A673 (cell line): ENCODE measurements at regions not wholly inside any gene's neighbourhood (a gene's known extent, or its start where the extent isn't known, plus 50 kb on each side); places are given as distances from the start of the nearest gene placed in this dataset.
"Not testable (repeated sequence)": the region's sequence is repeated elsewhere in the genome, so short reads cannot be mapped to it uniquely, and the experiment has no call there.

Source experiments
- BruUV-seq: library from RNA; stranded (reverse); fragments of 400-500 nt; replicated peaks from 2 replicates; lab custom pipeline; 2021; lab: Mats Ljungman, UMichigan
- CTCF ChIA-PET: fragments of 300-600 bp; sonication (Branson Sonifier 250); formaldehyde crosslinking; loops from one replicate; lab custom pipeline; 2022; ENCODE audit warnings: antibody characterized with exemption; lab: Charles Lee
- POLR2A ChIA-PET: fragments of 300-600 bp; sonication (Branson Sonifier 250); formaldehyde crosslinking; loops from one replicate; lab custom pipeline; 2022; ENCODE audit warnings: antibody characterized with exemption; ENCODE audit not compliant: low non-redundant PET; lab: Charles Lee
- DNase-seq: peaks from one replicate; pipeline ENCODE4 v3.0.0-alpha.2; 2015; ENCODE audit warnings: low spot score
- H3K27ac ChIP-seq: fragments of 200-600 bp; sonication (generic); 2 replicates; pipeline ENCODE4 v1.5.1; 2016; ENCODE audit warnings: mixed run types, low read depth, mild to moderate bottlenecking, mixed read lengths, antibody characterized with exemption, low read length; ENCODE audit not compliant: poor library complexity, severe bottlenecking
- H3K27me3 ChIP-seq: fragments of 200-600 bp; sonication (generic); replicated peaks from 2 replicates; pipeline ENCODE4 v1.6.1; 2017; ENCODE audit warnings: mixed run types, low read depth, mild to moderate bottlenecking, mixed read lengths, antibody characterized with exemption, low read length; ENCODE audit not compliant: insufficient read depth, poor library complexity
- H3K36me3 ChIP-seq: fragments of 200-600 bp; sonication (generic); 2 replicates; pipeline ENCODE4 v1.6.1; 2016; ENCODE audit warnings: mixed run types, mild to moderate bottlenecking, mixed read lengths, antibody characterized with exemption, low read length; ENCODE audit not compliant: insufficient read depth, poor library complexity, severe bottlenecking
- H3K4me1 ChIP-seq: fragments of 200-600 bp; sonication (generic); 2 replicates; pipeline ENCODE4 v1.6.1; 2017; ENCODE audit warnings: mixed run types, mild to moderate bottlenecking, mixed read lengths, antibody characterized with exemption, low read length; ENCODE audit not compliant: insufficient read depth, poor library complexity, severe bottlenecking
- H3K4me3 ChIP-seq: fragments of 200-600 bp; sonication (generic); 2 replicates; pipeline ENCODE4 v1.5.1; 2016; ENCODE audit warnings: low read depth, mixed run types, mild to moderate bottlenecking, mixed read lengths, low read length; ENCODE audit not compliant: poor library complexity, severe bottlenecking
- H3K9me3 ChIP-seq: fragments of 200-600 bp; sonication (generic); 2 replicates; pipeline ENCODE4 v1.6.1; 2016; ENCODE audit warnings: mixed run types, low read depth, mild to moderate bottlenecking, mixed read lengths, antibody characterized with exemption, low read length; ENCODE audit not compliant: poor library complexity, severe bottlenecking
- EZH2 ChIP-seq: fragments of 200-600 bp; sonication (generic); IDR thresholded peaks from 2 replicates; pipeline ENCODE4 v1.6.1; 2017; ENCODE audit warnings: borderline replicate concordance, low read depth, mild to moderate bottlenecking, mixed read lengths, antibody characterized with exemption, low read length; ENCODE audit not compliant: poor library complexity, severe bottlenecking
- intact Hi-C: fragments of 100-400 bp; cut with micrococcal nuclease; formaldehyde crosslinking; loops from one replicate; pipeline ENCODE4 v1.10.0; 2022; ENCODE audit not compliant: unreplicated experiment
- TF ChIP-seq, protein P1 (sequence below): fragments of 300-800, 200-600 bp; sonication (generic); conservative IDR thresholded peaks from 2 replicates; pipeline ENCODE4 v1.5.1; 2017; ENCODE audit warnings: low read depth, mild to moderate bottlenecking, antibody characterized with exemption, low read length, moderate library complexity, mixed read lengths

DNA sequence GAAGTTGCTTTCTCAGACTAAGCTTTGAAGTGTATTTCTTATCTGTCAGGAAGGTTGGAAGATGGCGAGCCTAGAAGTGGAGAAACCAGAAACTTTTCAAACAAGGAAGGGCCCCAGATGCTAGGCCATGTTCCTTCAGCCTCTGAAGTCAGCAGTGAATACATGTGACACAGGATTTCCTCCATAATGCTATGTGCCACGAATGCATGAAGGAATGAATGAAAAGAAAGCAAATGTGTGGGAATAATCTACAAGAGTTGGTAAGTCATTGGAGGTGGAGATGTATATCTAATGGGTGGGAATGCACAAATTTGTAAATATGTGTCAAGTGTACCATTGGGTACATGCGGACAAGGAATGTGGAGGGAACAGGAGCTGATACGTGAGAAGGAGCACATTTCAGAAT lies 123.2 kb upstream of the PRSS16 start:
- peaks cover 17% of the 10 kb centered on the region for H3K4me1 ChIP-seq
- DNase-seq, result no peak

GRCh38 chr6:27126046-27126814 lies 121.3 kb upstream of the PRSS16 start:
- ChIA-PET CTCF (interaction anchor here (1.1 to 1.6 kb wide), 2 partner anchors 21 to 670 kb away, joined by 3 to 4 read pairs; a partner anchor contains a TSS), POLR2A (interaction anchor here (1.1 kb wide), 1 partner anchor 21 kb away, joined by 6 read pairs; a partner anchor contains a TSS)
- BruUV-seq, result no TSS peak
- Histone ChIP-seq H3K4me1 (peaks cover 33% of the 10 kb centered on the region), H3K36me3 (no peaks in the 10 kb centered on the region), H3K27ac (peak overlapping the region; percentile 69), H3K27me3 (no peaks in the 10 kb centered on the region), H3K9me3 (no peaks in the 10 kb centered on the region), H3K4me3 (peak overlapping the region; percentile 39)
- DNase-seq, result no peak
- TF ChIP-seq, protein P1, sequence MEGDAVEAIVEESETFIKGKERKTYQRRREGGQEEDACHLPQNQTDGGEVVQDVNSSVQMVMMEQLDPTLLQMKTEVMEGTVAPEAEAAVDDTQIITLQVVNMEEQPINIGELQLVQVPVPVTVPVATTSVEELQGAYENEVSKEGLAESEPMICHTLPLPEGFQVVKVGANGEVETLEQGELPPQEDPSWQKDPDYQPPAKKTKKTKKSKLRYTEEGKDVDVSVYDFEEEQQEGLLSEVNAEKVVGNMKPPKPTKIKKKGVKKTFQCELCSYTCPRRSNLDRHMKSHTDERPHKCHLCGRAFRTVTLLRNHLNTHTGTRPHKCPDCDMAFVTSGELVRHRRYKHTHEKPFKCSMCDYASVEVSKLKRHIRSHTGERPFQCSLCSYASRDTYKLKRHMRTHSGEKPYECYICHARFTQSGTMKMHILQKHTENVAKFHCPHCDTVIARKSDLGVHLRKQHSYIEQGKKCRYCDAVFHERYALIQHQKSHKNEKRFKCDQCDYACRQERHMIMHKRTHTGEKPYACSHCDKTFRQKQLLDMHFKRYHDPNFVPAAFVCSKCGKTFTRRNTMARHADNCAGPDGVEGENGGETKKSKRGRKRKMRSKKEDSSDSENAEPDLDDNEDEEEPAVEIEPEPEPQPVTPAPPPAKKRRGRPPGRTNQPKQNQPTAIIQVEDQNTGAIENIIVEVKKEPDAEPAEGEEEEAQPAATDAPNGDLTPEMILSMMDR, result no peak
- no peak for TF ChIP-seq EZH2
- intact Hi-C loops, result no loop called here

More for the DNA sequence above, 123.2 kb upstream of the PRSS16 start:
- TF ChIP-seq EZH2, result no peak
- TF ChIP-seq, protein P1, result no peak
- Histone ChIP-seq H3K9me3 (no peaks in the 10 kb centered on the region), H3K27me3 (no peaks in the 10 kb centered on the region), H3K36me3 (no peaks in the 10 kb centered on the region), H3K4me3 (no peak overlapping the region), H3K27ac (no peak overlapping the region)
- intact Hi-C loops, result no loop called here
- POLR2A ChIA-PET, result interaction anchor here (0.6 kb wide), 1 partner anchor 1583 kb away, joined by 4 read pairs; no protein-coding TSS in a partner anchor
- CTCF ChIA-PET, result no interaction called here
- no TSS peak for BruUV-seq

- Histone ChIP-seq H3K27ac (peak overlapping the region; percentile 69), H3K4me1 (peaks cover 33% of the 10 kb centered on the region)
- POLR2A ChIA-PET, result interaction anchor here (1.1 kb wide), 1 partner anchor 20 kb away, joined by 6 read pairs; a partner anchor contains a TSS
These were observed 120.5 kb upstream of the PRSS16 start for GRCh38 chr6:27126815-27127537.

DNA sequence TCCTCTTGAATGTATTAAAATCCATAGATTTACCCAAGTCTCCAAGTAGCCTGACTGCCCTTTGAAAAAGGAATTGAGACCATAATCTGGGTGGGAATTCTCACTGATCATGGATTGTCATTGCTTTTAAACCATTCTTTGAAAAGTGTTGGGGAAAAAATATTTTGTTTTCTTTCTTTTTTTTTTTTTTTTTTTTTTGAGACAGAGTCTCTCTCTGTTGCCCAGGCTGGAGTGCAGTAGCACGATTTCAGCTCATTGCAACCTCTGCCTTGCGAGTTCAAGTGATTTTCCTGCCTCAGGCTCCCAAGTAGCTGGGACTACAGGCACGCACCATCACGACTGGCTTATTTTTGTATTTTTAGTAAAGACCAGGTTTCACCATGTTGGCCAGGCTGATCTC lies 119.6 kb upstream of the PRSS16 start:
- H3K9me3 ChIP-seq, H3K27me3 ChIP-seq, POLR2A ChIA-PET, BruUV-seq, intact Hi-C loops, DNase-seq, H3K36me3 ChIP-seq: not testable (repeated sequence)
- Histone ChIP-seq H3K27ac (peak overlapping the region; percentile 69), H3K4me3 (peak overlapping the region; percentile 39), H3K4me1 (peaks cover 33% of the 10 kb centered on the region)
- CTCF ChIA-PET, result interaction anchor here (0.9 to 1.6 kb wide), 2 partner anchors 26 to 668 kb away, joined by 4 to 9 read pairs; no protein-coding TSS in a partner anchor

More at GRCh38 chr6:27126815-27127537, 120.5 kb upstream of the PRSS16 start:
- Histone ChIP-seq H3K4me3 (peak overlapping the region; percentile 39), H3K36me3 (no peaks in the 10 kb centered on the region), H3K9me3 (no peaks in the 10 kb centered on the region), H3K27me3 (no peaks in the 10 kb centered on the region)
- intact Hi-C loops, result no loop called here
- TF ChIP-seq, protein P1, result peak; percentile 86
- no peak for TF ChIP-seq EZH2
- CTCF ChIA-PET, result interaction anchor here (0.7 to 1.6 kb wide), 6 partner anchors 20 to 1256 kb away, joined by 3 to 9 read pairs (median 4); a partner anchor contains a TSS
- peak; percentile 95 for DNase-seq
- no TSS peak for BruUV-seq
